ENCODE measurements at regions not wholly inside any gene's neighbourhood (a gene's known extent, or its start where the extent isn't known, plus 50 kb on each side); places are given as distances from the start of the nearest gene placed in this dataset.

- no peaks in the 10 kb centered on the region for H3K27me3 ChIP-seq (ENCODE audit: insufficient read depth, low read length)
- H3K27ac Mint-ChIP-seq (ENCODE audit: unreplicated experiment) = peak overlapping the region; percentile 95
- H3K4me1 ChIP-seq (ENCODE audit: insufficient read depth, low read length) = peaks cover 34% of the 10 kb centered on the region
- peaks cover 2% of the 10 kb centered on the region for H3K27me3 Mint-ChIP-seq (ENCODE audit: low read depth, unreplicated experiment)
- no peaks in the 10 kb centered on the region for H3K9me3 Mint-ChIP-seq (ENCODE audit: unreplicated experiment)
- peak overlapping the region; percentile 78 for H3K27ac ChIP-seq (ENCODE audit: low read depth, low read length)
- no peak overlapping the region for H3K4me3 Mint-ChIP-seq (ENCODE audit: unreplicated experiment)
- H3K79me2 ChIP-seq (ENCODE audit: insufficient read depth, low read length) = no peaks in the 10 kb centered on the region
- no peaks in the 10 kb centered on the region for H4K20me1 ChIP-seq (ENCODE audit: insufficient read depth, low read length)
- H3K9me3 ChIP-seq (ENCODE audit: insufficient read depth, low read depth, low read length) = no peaks in the 10 kb centered on the region
- FAIRE-seq (peak; percentile 88), DNase-seq (ENCODE audit: low read depth) (peak; percentile 88)
- H3K36me3 ChIP-seq (ENCODE audit: insufficient read depth, low read length) = no peaks in the 10 kb centered on the region
- peak overlapping the region; percentile 21 for H3K4me3 ChIP-seq (ENCODE audit: insufficient read depth, low read depth, low read length)
- H3K36me3 Mint-ChIP-seq (ENCODE audit: low read depth, unreplicated experiment) = no peaks in the 10 kb centered on the region
- no peak for TF ChIP-seq CTCF (IDR thresholded peaks at IDR 0.05; ENCODE audit: insufficient read depth, low read depth, low read length)
- no peak for TF ChIP-seq EZH2 (IDR thresholded peaks at IDR 0.05; ENCODE audit: insufficient read depth, low read length)
- peak overlapping the region; percentile 29 for H2AFZ ChIP-seq (ENCODE audit: low read depth, low read length)
- peak overlapping the region; percentile 50 for H3K9ac ChIP-seq (ENCODE audit: low read length)
- H3K4me1 Mint-ChIP-seq (ENCODE audit: low read depth, unreplicated experiment) = peaks cover 37% of the 10 kb centered on the region
- peak overlapping the region; percentile 78 for H3K4me2 ChIP-seq (ENCODE audit: low read length)
Observed at GRCh38 chr20:23257848-23258746, 92.5 kb upstream of the NXT1 start.

- Histone ChIP-seq H3K9me3 (ENCODE audit: insufficient read depth, low read depth, low read length) (no peaks in the 10 kb centered on the region), H3K4me2 (ENCODE audit: low read length) (peak overlapping the region; percentile 78), H3K36me3 (ENCODE audit: insufficient read depth, low read length) (no peaks in the 10 kb centered on the region), H3K27me3 (ENCODE audit: insufficient read depth, low read length) (no peaks in the 10 kb centered on the region), H3K4me3 (ENCODE audit: insufficient read depth, low read depth, low read length) (no peak overlapping the region), H3K4me1 (ENCODE audit: insufficient read depth, low read length) (peaks cover 34% of the 10 kb centered on the region), H2AFZ (ENCODE audit: low read depth, low read length) (peak overlapping the region; percentile 29), H4K20me1 (ENCODE audit: insufficient read depth, low read length) (no peaks in the 10 kb centered on the region), H3K27ac (ENCODE audit: low read depth, low read length) (peak overlapping the region; percentile 78), H3K9ac (ENCODE audit: low read length) (peak overlapping the region; percentile 50), H3K79me2 (ENCODE audit: insufficient read depth, low read length) (no peaks in the 10 kb centered on the region)
- Mint-ChIP-seq H3K27ac (ENCODE audit: unreplicated experiment) (peak overlapping the region; percentile 95), H3K4me1 (ENCODE audit: low read depth, unreplicated experiment) (peaks cover 37% of the 10 kb centered on the region), H3K9me3 (ENCODE audit: unreplicated experiment) (no peaks in the 10 kb centered on the region), H3K36me3 (ENCODE audit: low read depth, unreplicated experiment) (no peaks in the 10 kb centered on the region), H3K27me3 (ENCODE audit: low read depth, unreplicated experiment) (peaks cover 2% of the 10 kb centered on the region), H3K4me3 (ENCODE audit: unreplicated experiment) (no peak overlapping the region)
- DNase-seq (ENCODE audit: low read depth) (no peak), FAIRE-seq (no peak)
- no peak for TF ChIP-seq EZH2 (IDR thresholded peaks at IDR 0.05; ENCODE audit: insufficient read depth, low read length)
- no peak for TF ChIP-seq CTCF (IDR thresholded peaks at IDR 0.05; ENCODE audit: insufficient read depth, low read depth, low read length)
Observed at GRCh38 chr20:23257106-23257761, 93.4 kb upstream of the NXT1 start.
